HPDE6-E6E7 (cell line): ENCODE measurements at regions not wholly inside any gene's neighbourhood (a gene's known extent, or its start where the extent isn't known, plus 50 kb on each side); places are given as distances from the start of the nearest gene placed in this dataset.

Experiments
- DNase-seq: peaks from one replicate; pipeline ENCODE4 v3.0.0; 2011; ENCODE audit warnings: missing footprints; ENCODE audit errors: extremely low spot score

DNA sequence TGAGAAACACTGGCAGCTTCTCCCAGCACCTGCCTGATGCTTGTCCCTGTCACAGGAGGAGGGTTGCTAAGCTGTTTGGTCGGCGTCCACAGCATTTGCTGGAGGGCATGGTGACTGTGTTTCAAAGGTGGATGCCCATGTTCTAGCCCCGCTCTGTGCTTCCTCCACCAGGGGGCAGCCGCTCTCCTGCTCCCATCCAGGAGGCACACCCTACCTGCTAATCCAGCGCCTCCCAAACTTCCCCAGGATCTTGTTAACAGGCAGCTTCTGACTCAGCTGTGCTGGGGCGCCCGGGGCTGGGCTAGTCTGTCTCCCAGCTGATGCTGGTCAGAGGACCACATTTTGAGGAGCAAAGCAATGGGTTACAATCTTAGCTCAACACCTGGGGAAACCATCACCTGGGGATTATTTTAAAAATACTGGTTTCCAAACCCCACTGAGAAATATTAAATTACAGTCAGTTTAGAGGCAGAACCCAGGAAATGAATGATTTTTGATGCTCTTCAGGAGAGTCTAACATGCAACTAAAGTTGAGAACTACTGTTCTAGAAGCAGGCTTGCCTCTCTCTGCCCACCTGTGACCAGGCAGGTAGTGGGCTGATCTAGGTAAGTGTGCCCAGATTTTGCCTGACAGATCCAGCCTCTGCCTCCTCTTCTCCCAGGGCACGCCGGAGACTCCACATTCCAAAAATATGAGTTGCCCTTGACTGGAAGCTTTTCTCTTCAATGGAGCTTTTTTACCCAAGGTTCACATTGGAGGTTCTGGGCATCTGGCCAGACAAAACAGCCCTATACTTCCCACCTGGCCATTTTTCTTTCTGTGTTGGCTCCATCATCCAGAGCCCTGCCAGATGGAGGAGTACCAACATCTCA is 92.7 kb upstream of the GPR26 start:
- peak; percentile 27 for DNase-seq

DNA sequence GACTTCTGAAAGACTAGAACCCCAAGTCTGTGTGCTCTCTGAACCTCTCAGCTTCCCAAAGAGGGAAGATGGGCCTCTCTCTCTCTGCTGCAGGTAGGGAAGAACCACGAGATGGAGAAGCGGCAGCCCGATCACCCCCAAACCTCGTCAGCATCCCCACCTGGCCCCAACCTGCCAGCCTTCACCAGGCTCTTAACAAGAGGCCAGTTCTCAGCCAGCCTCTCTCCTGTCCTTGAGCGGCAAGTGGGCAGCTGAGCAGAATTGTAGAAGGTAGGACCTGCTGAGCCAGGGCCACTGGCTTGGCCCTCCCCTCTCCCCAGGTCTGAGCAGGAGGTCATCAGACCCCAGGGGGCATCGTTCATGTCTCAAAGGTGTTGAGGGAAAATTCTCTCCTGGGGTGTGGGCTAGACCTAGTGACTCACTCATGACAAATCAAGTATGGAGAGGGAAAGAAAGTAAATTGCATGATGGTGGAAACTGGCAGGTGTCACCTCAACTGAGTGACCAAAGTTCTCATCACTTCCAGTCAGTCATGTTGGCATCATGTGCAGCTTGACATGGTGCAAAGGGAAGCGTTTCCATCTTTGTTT is 92.0 kb upstream of the GPR26 start:
- no peak for DNase-seq

DNA sequence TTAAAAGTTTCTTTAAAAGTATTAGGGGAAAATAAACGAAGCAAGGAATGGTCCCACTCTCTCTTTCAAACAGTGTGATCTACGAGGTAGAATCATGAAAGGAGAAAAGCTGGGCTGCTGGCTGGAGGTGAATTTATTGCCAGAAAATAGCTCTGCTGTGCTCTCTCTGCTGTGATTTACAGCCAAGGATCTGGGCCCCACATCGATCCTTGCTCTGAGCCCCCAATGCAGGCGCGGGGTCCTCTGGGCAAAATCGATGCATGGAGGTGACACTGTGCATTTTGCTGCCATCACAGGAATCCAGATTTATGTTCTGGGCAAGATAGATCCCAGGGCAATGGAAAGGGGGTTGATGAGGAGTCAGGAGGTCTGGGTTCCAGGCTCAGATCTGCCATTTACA is 91.0 kb upstream of the GPR26 start:
- DNase-seq = no peak

DNA sequence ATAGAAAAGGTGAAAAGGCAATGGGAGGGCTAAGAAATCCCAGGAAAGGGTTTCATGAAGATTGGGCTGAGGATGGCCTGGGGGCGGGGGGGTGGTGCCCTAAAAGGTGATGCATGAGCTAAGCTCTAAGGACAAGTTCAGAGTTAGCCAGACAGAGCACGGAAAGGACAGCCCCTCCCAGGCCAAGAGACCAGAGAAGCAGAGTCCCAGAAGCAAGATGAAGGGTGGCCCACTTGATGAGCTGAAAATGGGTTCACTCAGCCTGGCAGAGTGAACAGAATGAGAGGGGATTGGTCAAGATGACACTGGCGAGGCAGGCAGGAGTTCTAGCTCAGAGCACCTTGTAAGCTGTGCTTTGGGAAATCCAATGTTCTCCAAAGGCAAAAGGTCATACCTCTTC is 89.4 kb upstream of the GPR26 start:
- no peak for DNase-seq

DNA sequence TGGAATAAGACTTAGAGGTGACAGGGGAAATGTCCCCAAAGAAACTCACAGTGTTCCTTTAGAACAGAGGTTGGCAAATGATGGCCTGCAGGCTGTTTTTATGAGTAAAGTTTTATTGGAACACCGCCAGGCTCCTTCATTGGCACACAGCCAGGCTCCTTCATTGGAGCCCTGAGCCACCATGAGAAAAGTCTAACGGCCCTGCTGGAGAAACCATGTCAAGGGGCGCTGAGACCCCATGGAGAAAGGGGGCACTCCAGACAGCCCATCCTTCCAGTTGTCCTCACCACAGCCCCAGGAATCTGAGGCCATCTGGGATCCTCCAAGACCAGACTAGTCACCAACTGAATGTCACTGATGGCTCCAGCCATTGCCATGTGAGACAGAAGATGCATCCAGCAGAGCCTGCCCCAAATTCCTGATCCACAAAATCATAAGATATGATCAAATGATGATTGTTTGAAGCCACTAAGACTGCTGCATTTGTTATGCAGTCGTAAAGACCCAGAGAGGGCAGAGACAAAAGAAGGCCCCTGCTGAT is 88.2 kb upstream of the GPR26 start:
- no peak for DNase-seq

DNA sequence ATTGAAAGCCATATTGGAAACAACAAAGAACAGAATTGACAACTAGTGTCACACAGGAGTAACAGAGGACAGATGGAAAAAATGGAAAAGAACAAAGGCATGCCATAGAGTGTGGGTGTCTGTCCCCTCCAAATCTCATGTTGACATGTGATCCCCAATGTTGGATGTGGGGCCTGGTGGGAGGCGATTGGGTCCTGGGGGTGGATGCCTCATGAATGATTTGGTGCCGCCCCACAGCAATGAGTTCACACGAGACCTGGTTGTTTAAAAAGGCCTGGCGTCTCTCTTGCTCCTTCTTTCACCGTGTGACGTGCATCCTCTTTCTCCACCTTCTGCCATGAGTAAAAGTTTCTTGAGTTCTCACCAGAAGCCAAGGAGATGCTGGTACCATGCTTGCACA is 87.4 kb upstream of the GPR26 start:
- no peak for DNase-seq

DNA sequence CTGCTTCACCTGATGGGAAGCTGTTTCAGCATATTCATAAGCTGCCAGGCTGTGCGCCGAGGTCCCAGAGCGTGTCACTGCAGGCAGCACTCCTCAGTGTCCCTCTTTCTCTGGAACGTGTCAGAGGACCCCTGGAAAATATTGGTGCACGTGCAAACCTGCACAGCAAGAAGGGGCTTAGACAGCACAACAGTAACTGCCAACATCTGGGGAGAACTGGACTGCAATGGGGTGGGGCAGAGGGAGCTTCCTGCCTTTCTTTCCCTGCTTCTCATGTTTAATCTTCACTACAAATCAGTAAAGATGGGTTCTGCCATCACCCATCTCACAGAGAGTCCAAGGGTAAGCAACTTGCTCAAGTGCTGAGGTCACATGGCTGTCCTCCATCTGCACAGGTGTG is 86.5 kb upstream of the GPR26 start:
- DNase-seq = no peak

DNA sequence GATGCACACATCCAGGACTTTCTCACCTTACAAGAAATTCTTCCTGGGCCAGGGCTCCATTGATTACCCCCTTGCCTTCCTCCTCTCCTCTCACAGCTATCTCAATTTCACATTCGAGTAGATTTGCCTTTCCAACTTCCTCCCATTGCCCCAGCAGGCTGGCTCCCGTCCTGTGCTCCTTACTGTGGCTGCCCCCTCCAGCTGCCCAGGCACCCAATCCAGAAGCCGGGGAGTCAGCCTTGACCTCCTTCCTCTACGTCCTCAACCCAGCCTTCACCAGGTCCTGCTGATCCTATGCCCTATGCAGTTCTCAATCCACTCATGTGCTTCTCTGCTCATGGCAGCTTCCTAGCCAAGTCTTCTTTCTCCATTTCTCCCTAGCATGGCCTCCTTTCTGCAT is 85.7 kb upstream of the GPR26 start:
- no peak for DNase-seq

DNA sequence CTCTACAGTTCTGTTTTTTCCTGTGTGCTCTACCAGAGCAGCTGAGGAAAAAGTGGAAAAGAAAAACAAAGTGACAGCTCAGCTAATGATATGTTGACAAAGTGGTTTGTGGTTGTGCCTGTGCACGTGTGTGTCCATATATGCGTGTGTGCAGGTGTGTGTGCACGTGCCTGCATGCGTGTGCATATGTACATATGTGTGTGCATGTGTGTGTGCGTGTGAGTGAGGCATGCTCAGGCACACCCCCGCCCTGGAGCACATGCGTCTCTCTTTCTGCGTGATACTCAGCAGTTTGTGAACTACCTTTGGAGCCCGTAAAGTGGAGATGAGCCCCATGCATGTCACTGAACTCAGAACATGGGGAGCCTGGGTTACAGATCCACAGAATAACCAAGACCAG is 84.5 kb upstream of the GPR26 start:
- no peak for DNase-seq

DNA sequence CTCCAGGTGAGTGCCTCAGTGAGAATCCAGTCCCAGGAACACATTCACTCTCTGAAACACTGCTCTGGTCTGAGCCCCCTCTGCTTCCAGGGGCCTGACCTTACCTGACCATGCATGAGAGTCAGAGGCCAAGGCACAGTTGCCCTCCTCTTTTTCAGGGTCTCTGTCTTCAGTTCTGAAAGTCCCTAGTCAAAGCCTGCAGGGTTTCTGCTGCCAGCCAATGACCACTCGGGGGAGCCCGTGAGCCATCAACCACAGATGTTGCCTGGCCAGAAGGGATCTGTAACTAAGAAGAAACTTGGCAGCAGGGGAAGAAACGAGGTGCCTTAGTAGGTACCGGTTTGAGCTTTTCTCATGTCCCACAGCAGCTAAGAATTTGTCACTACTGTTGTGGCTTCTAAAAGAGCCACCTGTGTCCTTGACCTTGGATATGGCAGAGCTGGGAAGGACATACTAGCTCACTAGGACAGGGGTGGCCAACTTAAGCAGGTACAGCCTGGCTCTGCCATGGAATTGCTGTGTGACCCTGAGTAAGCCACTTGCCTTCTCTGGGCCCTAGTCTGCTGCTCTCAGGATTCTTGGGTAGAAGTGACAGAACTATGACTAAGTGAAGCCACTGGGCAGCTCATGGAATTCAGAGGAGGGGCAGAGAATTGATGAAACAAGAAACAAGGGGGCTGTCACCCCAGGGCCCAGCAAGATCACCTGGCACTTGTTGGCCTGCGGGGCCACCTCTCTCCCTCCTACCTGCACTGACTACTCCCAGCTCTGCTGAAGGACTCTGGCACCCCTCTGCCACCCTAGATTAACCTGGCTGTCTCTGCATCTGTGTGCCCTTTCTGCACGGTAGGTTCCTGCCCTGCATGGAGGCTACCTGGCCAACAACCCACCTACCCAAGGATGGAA is 83.8 kb upstream of the GPR26 start:
- DNase-seq = peak; percentile 62

DNA sequence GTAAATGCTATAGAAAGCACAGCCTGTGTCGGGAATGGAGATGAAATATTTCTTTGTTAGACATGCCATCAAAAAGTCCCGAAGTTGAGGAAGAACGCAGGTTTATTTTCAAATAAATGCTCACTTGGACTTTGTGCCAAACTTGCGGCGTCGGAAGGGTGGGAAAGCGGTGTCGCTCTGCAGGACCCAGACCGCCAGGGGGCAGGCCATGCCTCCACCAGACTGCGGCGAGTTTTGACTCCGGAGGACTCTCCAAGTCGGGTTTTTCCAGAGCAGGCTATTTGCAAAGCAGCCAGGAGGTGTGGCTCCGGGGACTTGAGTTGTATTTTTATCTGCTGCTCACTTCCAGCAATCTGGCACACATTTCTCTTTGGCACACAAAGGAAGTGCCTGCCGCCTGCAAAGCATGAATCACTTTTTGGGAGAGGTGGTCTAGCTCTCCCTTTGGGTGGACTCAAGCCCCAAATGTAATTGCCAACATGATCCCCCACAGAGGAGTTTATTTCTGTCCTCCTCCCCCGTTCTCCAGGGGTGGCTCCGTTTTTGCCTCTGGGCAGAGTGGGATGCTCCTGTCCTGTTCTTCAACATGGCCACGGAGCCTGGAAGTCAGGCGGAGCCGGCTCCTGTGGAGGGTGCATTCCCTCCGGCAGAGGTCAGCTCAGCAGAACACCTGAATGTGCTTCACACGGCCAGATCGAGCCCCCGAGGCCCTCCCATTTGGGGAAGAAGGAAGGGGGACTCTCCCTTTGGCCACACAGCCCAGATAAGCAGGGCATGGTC is 82.3 kb upstream of the GPR26 start:
- DNase-seq = peak; percentile 36

DNA sequence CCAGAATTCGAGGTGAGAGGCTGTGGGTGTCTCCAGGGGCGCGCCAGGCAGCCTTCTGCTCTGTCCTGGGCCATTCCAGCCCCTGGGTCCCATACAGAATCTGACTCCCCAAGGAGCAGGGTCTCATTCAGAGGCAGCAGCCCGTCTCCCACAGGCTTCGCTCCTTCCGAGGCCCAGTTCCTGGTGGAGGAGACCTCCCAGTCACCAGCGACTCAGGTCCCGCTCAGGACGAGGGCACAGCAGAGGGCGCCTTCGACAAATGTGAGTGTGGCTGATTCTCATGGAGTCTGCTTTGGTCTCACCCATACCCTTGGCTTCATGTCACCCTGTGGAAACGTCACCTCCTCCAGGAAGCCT is 81.8 kb upstream of the GPR26 start:
- DNase-seq = no peak

DNA sequence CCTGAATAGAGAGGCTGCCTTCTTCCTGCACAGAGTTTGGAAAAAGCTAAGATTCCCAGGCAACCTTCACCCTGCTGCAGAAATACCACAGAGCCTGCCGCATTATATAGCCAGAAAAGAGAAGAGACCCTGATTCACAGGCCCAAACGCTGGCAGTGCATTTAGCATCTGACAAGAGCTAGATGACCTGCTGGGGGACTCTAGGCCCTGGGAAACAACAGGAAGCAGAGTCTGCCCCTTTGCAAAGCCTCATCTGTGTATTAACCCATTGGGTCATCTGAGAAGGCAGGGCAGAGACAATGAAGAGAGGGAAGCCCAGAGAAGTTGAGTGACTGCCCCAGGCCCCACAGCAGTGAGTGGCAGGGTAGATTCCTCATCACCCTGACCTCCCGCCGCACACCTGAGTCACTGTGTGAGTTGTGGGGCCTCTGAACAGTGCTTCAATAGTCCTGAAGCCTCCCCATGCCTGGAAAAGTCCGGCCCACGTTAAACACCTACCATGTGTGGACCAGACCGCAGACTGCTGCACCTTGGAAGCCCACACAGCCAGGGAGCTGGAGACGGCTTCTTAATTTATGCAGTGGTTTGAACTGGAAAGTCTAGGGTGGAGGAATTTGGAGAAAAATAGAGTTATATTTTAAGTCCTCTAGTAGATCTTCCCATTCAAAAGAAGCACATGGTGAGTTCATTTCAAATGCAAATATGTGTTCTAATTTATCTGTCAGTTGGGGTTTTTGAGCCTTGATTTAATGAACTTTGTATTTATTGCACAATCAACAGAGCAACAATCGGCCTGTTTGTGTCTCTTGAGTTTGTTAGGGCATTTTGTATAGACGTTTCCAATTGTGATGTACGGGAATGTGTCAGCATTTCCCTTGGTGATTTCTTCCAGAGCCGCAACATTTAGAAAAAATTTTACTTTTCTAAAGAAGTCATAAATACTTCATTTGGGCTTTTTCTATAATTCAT is 80.4 kb upstream of the GPR26 start:
- DNase-seq = no peak

DNA sequence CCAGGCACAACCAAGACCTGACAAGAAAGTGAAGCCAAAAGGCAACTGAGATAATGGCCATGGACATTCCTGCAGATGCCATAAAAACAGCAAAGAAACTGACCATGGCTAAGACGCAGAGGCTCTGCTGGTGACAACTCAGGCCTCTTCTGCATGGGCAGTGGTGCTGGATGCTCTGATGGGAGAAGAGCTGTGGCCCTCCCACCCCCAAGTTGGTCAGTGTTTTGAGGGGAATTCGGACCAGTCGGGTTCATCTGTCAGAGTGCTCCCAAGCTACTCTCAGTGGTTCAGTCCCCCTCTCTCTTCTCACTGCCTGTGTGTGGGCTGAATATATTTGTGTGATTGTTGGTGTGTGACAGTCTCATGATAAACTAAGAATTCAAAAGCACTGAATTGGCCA is 79.0 kb upstream of the GPR26 start:
- DNase-seq = no peak

DNA sequence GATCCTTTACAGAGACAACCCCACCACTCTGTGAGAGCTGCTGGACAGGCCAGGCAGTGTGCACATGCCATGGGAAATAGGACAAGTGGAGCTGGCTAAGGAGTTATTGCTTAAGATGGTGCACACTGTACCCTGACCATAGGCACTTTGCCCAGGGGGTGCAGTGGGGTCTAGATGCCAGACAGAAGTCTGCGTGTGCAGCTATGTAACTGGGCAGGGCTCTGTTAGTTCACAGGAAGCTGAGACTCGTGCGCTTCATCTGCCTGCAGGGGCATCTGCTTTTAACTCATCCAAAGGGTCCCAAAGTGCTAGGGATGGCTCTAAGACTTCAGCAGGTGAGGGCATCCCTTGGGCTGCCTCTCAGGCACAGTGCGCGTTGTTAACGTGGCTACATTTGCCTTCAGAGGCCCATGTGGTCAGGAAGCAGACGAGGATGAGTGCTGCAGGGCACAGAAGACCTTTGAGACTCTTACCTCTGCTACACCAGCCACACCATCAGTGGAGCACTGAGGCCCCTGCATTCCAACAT is 77.7 kb upstream of the GPR26 start:
- no peak for DNase-seq

DNA sequence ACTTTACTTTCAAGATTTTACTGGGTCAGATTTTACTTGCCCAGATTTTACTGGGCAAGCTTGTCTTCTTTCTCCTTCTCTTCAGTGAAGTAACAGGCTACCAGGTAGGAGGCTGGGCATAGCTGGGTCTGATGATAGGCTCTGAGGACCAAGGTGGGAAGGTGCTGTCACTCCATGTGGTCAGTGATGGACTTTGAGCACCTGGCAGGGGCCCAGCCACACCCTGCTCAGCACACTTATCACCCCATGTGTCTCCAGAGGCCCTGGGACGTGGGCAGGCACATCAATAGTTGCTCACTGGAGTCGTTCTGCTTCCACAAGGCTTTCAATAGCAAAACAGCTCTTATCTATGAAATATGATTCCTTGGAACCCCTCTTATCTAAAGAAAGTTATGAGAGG is 70.5 kb upstream of the GPR26 start:
- no peak for DNase-seq

DNA sequence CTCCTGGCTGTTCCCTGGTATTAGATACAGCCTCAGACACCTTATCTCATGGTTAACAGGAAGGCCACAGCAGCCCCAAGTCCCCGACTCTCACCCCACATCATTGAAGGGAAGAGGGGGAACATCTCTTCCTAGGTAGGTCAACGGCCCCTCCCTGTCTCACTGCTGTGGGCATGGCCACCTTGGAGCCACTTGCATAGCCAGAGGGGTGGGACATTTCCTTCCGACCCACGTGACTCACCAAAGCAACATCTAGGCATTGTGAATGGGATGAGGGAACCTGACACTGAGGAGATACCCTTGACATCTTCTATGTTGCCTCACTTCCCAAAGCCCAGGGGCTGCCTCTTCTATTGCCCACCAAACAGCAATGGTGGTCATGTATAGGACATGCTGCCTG is 68.5 kb upstream of the GPR26 start:
- no peak for DNase-seq

DNA sequence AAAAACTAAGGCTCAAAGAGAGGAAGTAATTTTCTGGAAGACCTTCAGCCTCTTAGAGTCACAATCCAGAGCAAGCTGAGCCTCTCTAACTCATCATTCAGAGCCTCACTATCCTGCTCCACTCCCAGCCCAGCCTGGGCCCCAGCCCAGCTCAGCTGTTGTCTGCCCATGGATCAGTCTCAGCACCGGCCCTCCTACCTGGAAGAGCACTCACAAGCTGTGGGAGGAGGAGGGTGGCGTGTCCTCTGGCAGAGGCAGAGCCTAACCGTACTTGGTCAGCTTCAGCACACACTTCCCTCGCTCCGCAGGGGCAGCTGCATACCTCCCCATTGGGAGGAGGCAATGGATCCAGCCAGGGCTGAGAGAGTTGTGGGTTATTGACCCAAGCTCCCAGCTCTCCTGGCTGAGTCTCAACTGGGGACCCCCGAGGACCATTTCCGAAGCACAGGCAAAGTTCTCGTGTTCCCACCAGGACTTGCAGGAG is 66.7 kb upstream of the GPR26 start:
- DNase-seq = no peak

DNA sequence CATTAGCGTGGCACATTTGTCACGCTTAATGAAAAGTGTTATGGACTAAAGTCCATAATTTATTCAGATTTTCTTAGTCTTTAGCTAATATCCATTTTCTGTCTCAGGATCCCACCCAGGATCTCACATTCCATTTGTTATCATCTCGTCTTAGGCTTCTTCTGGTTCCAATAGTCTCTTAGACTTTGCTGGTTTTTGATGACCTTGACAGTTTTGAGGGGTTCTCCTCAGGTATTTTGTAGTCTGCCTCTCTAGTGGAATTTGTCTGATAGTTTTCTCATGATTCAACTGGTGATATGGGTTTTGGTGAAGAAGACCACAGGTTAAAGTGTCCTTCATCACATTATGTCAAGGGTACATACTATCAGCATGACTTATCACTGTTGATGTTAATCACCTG is 66.0 kb upstream of the GPR26 start:
- DNase-seq = no peak

DNA sequence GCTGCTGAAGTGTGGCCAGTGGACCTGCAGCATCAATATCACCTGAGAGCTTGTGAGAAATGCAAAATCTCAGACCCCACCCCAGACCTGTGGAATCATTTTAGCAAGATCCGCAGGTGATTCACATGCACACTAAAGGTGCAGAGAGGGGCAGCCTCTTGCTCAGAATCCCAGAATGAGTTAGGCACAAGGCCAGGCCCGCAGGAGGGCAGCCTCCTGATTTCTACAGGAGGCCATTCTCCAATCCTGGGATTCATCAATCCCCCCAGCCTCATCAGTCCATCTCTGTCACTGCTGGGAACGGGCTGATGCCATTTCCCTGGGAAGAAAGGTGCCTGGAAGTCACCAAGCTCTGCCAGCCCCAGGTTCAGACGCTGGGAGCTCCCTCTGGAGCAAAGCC is 63.0 kb upstream of the GPR26 start:
- DNase-seq = no peak
